ENCODE measurements at regions not wholly inside any gene's neighbourhood (a gene's known extent, or its start where the extent isn't known, plus 50 kb on each side); places are given as distances from the start of the nearest gene placed in this dataset.

GRCh38 chr22:22785316-22786065 lies 102.1 kb upstream of the IGLL5 start:
- TF ChIP-seq POLR2AphosphoS5 (IDR thresholded peaks at IDR 0.05) = no peak
- TF ChIP-seq RAD21 (conservative IDR thresholded peaks at IDR 0.05) = no peak
- no peak for TF ChIP-seq REST (IDR thresholded peaks at IDR 0.05; ENCODE audit: borderline replicate concordance)
- no peak for TF ChIP-seq SMC3 (conservative IDR thresholded peaks at IDR 0.05; ENCODE audit: poor library complexity)
- no peak for TF ChIP-seq MXI1 (conservative IDR thresholded peaks at IDR 0.05; ENCODE audit: poor library complexity, severe bottlenecking)
- TF ChIP-seq CTCF (IDR thresholded peaks at IDR 0.05; ENCODE audit: poor library complexity, severe bottlenecking) = no peak
- TF ChIP-seq EZH2 (IDR thresholded peaks at IDR 0.05; ENCODE audit: borderline replicate concordance, insufficient read depth, low read length, poor library complexity, severe bottlenecking) = no peak
- TF ChIP-seq EP300 (conservative IDR thresholded peaks at IDR 0.05; ENCODE audit: poor library complexity, severe bottlenecking) = no peak
- TF ChIP-seq TAF1 (IDR thresholded peaks at IDR 0.05; ENCODE audit: low read depth) = no peak
- no peak overlapping the region for H3K4me2 ChIP-seq (ENCODE audit: low read length)
- no peaks in the 10 kb centered on the region for H3K27me3 ChIP-seq (ENCODE audit: insufficient read depth, low read depth, low read length)
- no peak overlapping the region for H3K4me3 ChIP-seq (ENCODE audit: low read length)
- H3K9ac ChIP-seq (ENCODE audit: low read length) = no peak overlapping the region
- H2AFZ ChIP-seq (ENCODE audit: low read depth, low read length) = no peak overlapping the region
- no peaks in the 10 kb centered on the region for H3K36me3 ChIP-seq (ENCODE audit: insufficient read depth, low read length)
- no peak overlapping the region for H3K27ac ChIP-seq (ENCODE audit: low read length)
- no peaks in the 10 kb centered on the region for H3K9me3 ChIP-seq (ENCODE audit: low read length)
- H3K79me2 ChIP-seq (replicated peaks; ENCODE audit: insufficient read depth, low read length) = no peaks in the 10 kb centered on the region
- H3F3A ChIP-seq (ENCODE audit: insufficient read depth, low read length, poor library complexity, severe bottlenecking) = no peaks in the 10 kb centered on the region
- H4K20me1 ChIP-seq (ENCODE audit: insufficient read depth) = no peaks in the 10 kb centered on the region
- H3K9me2 ChIP-seq (ENCODE audit: insufficient read depth, low read length) = no peaks in the 10 kb centered on the region

- H4K20me1 ChIP-seq (ENCODE audit: insufficient read depth) = no peaks in the 10 kb centered on the region
- H3K27me3 ChIP-seq (ENCODE audit: insufficient read depth, low read depth, low read length) = no peaks in the 10 kb centered on the region
- H3K9me3 ChIP-seq (ENCODE audit: low read length) = no peaks in the 10 kb centered on the region
- H3K4me3 ChIP-seq (ENCODE audit: low read length) = no peak overlapping the region
- H2AFZ ChIP-seq (ENCODE audit: low read depth, low read length) = no peak overlapping the region
- H3K9ac ChIP-seq (ENCODE audit: low read length) = no peak overlapping the region
- no peaks in the 10 kb centered on the region for H3F3A ChIP-seq (ENCODE audit: insufficient read depth, low read length, poor library complexity, severe bottlenecking)
- H3K4me2 ChIP-seq (ENCODE audit: low read length) = no peak overlapping the region
- no peaks in the 10 kb centered on the region for H3K79me2 ChIP-seq (replicated peaks; ENCODE audit: insufficient read depth, low read length)
- no peak overlapping the region for H3K27ac ChIP-seq (ENCODE audit: low read length)
- no peaks in the 10 kb centered on the region for H3K9me2 ChIP-seq (ENCODE audit: insufficient read depth, low read length)
- H3K36me3 ChIP-seq (ENCODE audit: insufficient read depth, low read length) = no peaks in the 10 kb centered on the region
- TF ChIP-seq EZH2 (IDR thresholded peaks at IDR 0.05; ENCODE audit: borderline replicate concordance, insufficient read depth, low read length, poor library complexity, severe bottlenecking) (no peak), EP300 (conservative IDR thresholded peaks at IDR 0.05; ENCODE audit: poor library complexity, severe bottlenecking) (no peak), CTCF (IDR thresholded peaks at IDR 0.05; ENCODE audit: poor library complexity, severe bottlenecking) (no peak), POLR2AphosphoS5 (IDR thresholded peaks at IDR 0.05) (no peak), SMC3 (conservative IDR thresholded peaks at IDR 0.05; ENCODE audit: poor library complexity) (no peak), REST (IDR thresholded peaks at IDR 0.05; ENCODE audit: borderline replicate concordance) (no peak), TAF1 (IDR thresholded peaks at IDR 0.05; ENCODE audit: low read depth) (no peak), RAD21 (conservative IDR thresholded peaks at IDR 0.05) (no peak), MXI1 (conservative IDR thresholded peaks at IDR 0.05; ENCODE audit: poor library complexity, severe bottlenecking) (no peak)
Observed at GRCh38 chr22:22786301-22787115, 101.1 kb upstream of the IGLL5 start.

Data from neural cell (in vitro differentiated cells).